Heart left ventricle (tissue), 13 donors: ENCODE measurements at regions not wholly inside any gene's neighbourhood (a gene's known extent, or its start where the extent isn't known, plus 50 kb on each side); places are given as distances from the start of the nearest gene placed in this dataset.

ENCODE experiments used
- POLR2A ChIP-seq, 2 donors: fragments of 450-650 bp; IDR thresholded peaks; one replicate each; pipeline ENCODE4 v1.6.1; 2017; ENCODE audit warnings: antibody characterized with exemption in 2 of 2, mild to moderate bottlenecking in 2 of 2, moderate library complexity in 2 of 2
- TF ChIP-seq, protein P1 (sequence below), 12 donors: fragments of 200-600 bp; sonication (generic) in 4 of 12; IDR thresholded peaks; one replicate each; pipeline versions ENCODE4 v1.5.0 to v1.8.0; 2018 to 2022; ENCODE audit warnings: antibody characterized with exemption in 12 of 12, mild to moderate bottlenecking in 5 of 12
- donor health status: ischemic (EF 13 %, LVEDD 7.1; RV severe dilation, severe dysfunction).
- donor health status: DM: no; HTN: yes; CAD: no.
- donor health status: DM: no; HTN: no; CAD: no.
- donor health status: ischemic (EF 25% LVEDD 6.9; RV normal size, moderate dysfunction).
- donor health status: ischemic (EF 25% LVEDD 5.7; RV mildly dilated, moderate dysfunction).
- donor health status: ischemic (EF 35%, LVEDD 5.7; RV mildly dilated, moderate dysfunction).
- donor health status: nonischemic (EF 11% LVEDD 7.7; RV severe dilation, severe dysfunction).
- donor health status: DM: yes; HTN: yes; CAD: no.
- donor health status: PGD.
- donor health status: ischemic (EF 29% LVEDD 5.4; RV normal size, mild dysfunction).
- donor health status: nonischemic (EF 23%, LVEDD 6.1; RV moderate dilation, normal function).

DNA sequence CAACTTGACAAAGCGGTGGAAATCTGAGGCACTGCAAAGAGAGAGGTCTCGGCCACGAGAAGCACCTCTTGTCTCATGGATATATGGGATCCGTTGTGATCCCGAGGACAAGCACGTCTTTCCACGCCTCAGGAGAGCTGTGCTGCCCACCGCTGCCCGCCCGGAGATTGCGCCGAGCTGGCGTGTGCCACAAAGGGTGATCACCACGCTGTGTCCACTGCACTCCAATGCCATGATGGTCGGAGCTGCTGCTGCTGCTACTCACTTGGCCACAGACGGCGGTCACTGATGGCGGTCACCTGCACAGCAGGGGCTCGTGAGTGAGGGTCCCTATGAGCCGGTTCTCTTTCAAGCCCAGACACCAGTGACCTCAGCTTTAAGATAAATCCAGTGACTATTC lies 51.1 kb downstream of the SHANK2 start:
- TF ChIP-seq, protein P1, sequence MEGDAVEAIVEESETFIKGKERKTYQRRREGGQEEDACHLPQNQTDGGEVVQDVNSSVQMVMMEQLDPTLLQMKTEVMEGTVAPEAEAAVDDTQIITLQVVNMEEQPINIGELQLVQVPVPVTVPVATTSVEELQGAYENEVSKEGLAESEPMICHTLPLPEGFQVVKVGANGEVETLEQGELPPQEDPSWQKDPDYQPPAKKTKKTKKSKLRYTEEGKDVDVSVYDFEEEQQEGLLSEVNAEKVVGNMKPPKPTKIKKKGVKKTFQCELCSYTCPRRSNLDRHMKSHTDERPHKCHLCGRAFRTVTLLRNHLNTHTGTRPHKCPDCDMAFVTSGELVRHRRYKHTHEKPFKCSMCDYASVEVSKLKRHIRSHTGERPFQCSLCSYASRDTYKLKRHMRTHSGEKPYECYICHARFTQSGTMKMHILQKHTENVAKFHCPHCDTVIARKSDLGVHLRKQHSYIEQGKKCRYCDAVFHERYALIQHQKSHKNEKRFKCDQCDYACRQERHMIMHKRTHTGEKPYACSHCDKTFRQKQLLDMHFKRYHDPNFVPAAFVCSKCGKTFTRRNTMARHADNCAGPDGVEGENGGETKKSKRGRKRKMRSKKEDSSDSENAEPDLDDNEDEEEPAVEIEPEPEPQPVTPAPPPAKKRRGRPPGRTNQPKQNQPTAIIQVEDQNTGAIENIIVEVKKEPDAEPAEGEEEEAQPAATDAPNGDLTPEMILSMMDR (IDR thresholded peaks at IDR 0.05) = no peak
- TF ChIP-seq POLR2A (IDR thresholded peaks at IDR 0.05) = no peak
